H1 (cell line): ENCODE measurements at regions not wholly inside any gene's neighbourhood (a gene's known extent, or its start where the extent isn't known, plus 50 kb on each side); places are given as distances from the start of the nearest gene placed in this dataset.

ENCODE experiments used
- CTCF ChIA-PET: fragments of 300-600 bp; sonication (Branson Sonifier 250); formaldehyde crosslinking; loops from one replicate; lab custom pipeline; 2021; ENCODE audit not compliant: partially characterized antibody; lab: Charles Lee
- POLR2A ChIA-PET: fragments of 300-600 bp; sonication (Branson Sonifier 250); formaldehyde crosslinking; loops from one replicate; lab custom pipeline; 2021; ENCODE audit warnings: inconsistent platforms; ENCODE audit not compliant: partially characterized antibody; lab: Charles Lee
- DNase-seq, 2 experiments: peaks; one replicate each; pipeline versions ENCODE4 v3.0.0 to v3.0.0-alpha.2; 2010 to 2022; ENCODE audit warnings: low spot score in 2 of 2, low read depth in 1 of 2, mixed read lengths in 1 of 2
- FAIRE-seq: peaks from 2 replicates; lab custom pipeline; 2011; peaks lifted over from hg19 to GRCh38; lab: Jason Lieb, UNC
- H2AFZ ChIP-seq: 2 replicates; pipeline ENCODE4 v1.8.1; 2012; ENCODE audit warnings: low read length, inconsistent platforms
- H2AK5ac ChIP-seq: 2 replicates; pipeline ENCODE4 v1.6.1; 2013; ENCODE audit warnings: low read depth, low read length
- H2BK120ac ChIP-seq: replicated peaks from 2 replicates; pipeline ENCODE3; 2013; ENCODE audit warnings: low read depth, low read length, inconsistent platforms
- H2BK12ac ChIP-seq: 2 replicates; pipeline ENCODE4 v1.6.1; 2013; ENCODE audit warnings: low read depth, low read length
- H2BK15ac ChIP-seq: 2 replicates; pipeline ENCODE4 v1.6.1; 2013; ENCODE audit warnings: low read length
- H2BK20ac ChIP-seq: 2 replicates; pipeline ENCODE4 v1.6.1; 2013; ENCODE audit warnings: low read length
- H2BK5ac ChIP-seq: 2 replicates; pipeline ENCODE4 v1.6.1; 2013; ENCODE audit warnings: low read depth, low read length
- H3K14ac ChIP-seq: 2 replicates; pipeline ENCODE4 v1.6.1; 2013; ENCODE audit warnings: inconsistent platforms; ENCODE audit not compliant: insufficient read length
- H3K18ac ChIP-seq: 2 replicates; pipeline ENCODE4 v1.6.1; 2013; ENCODE audit warnings: low read length; ENCODE audit errors: extremely low read depth
- H3K23ac ChIP-seq: 2 replicates; pipeline ENCODE4 v1.6.1; 2013; ENCODE audit warnings: inconsistent platforms; ENCODE audit not compliant: insufficient read length
- H3K23me2 ChIP-seq: 2 replicates; pipeline ENCODE4 v1.6.1; 2013; ENCODE audit warnings: low read depth, low read length
- H3K27ac ChIP-seq: 2 replicates; pipeline ENCODE4 v1.6.1; 2011; ENCODE audit warnings: low read depth, low read length, inconsistent platforms
- H3K27me3 ChIP-seq, 4 experiments: replicated peaks in 1 of 4; 1 replicate in 1 of 4; 2 replicates in 3 of 4; pipeline versions ENCODE4 v1.6.1 to v1.8.1; 2011 to 2013; ENCODE audit warnings: low read length in 3 of 4, mild to moderate bottlenecking in 3 of 4, inconsistent platforms in 2 of 4, mixed read lengths in 2 of 4, moderate library complexity in 1 of 4; ENCODE audit not compliant: control insufficient read depth in 3 of 4, insufficient read depth in 3 of 4; ENCODE audit errors: extremely low read depth in 1 of 4
- H3K36me3 ChIP-seq, 4 experiments: 2 replicates each; pipeline versions ENCODE4 v1.6.1 to v1.8.1; 2011 to 2013; ENCODE audit warnings: mild to moderate bottlenecking in 4 of 4, low read length in 3 of 4, moderate library complexity in 2 of 4, control low read depth in 1 of 4, inconsistent platforms in 1 of 4; ENCODE audit not compliant: insufficient read depth in 4 of 4, control insufficient read depth in 2 of 4
- H3K4ac ChIP-seq: replicated peaks from 2 replicates; pipeline ENCODE3; 2013; ENCODE audit warnings: low read length, low read depth, mixed read lengths, inconsistent platforms; ENCODE audit not compliant: insufficient read length
- H3K4me1 ChIP-seq, 4 experiments: replicated peaks in 1 of 4; 1 replicate in 1 of 4; 2 replicates in 3 of 4; pipeline versions ENCODE4 v1.6.1 to v1.8.1; 2011 to 2013; ENCODE audit warnings: low read length in 3 of 4, inconsistent platforms in 2 of 4, mixed read lengths in 1 of 4; ENCODE audit not compliant: insufficient read depth in 4 of 4, control insufficient read depth in 3 of 4
- H3K4me2 ChIP-seq, 2 experiments: 2 replicates each; pipeline versions ENCODE4 v1.6.1 to v1.8.1; 2011 to 2013; ENCODE audit warnings: low read depth in 2 of 2, low read length in 2 of 2, control low read depth in 1 of 2, inconsistent platforms in 1 of 2, mild to moderate bottlenecking in 1 of 2; ENCODE audit not compliant: insufficient read depth in 1 of 2
- H3K4me3 ChIP-seq, 4 experiments: fragments of 200-600, 300-600 bp in 1 of 4; sonication (generic), shearing (Covaris generic), sonication (Bioruptor Twin) in 1 of 4; 2 replicates each; pipeline versions ENCODE4 v1.5.1 to v1.8.1; 2011 to 2016; ENCODE audit warnings: low read length in 4 of 4, low read depth in 3 of 4, control low read depth in 2 of 4, inconsistent platforms in 2 of 4, mild to moderate bottlenecking in 2 of 4, mixed read lengths in 1 of 4, moderate library complexity in 1 of 4; ENCODE audit not compliant: insufficient read depth in 2 of 4; ENCODE audit errors: extremely low read depth in 1 of 4
- H3K56ac ChIP-seq: replicated peaks from 2 replicates; pipeline ENCODE3; 2013; ENCODE audit warnings: low read depth, mild to moderate bottlenecking, mixed read lengths, low read length, inconsistent platforms; ENCODE audit not compliant: insufficient read length
- H3K79me1 ChIP-seq: 2 replicates; pipeline ENCODE4 v1.6.1; 2013; ENCODE audit warnings: low read depth, low read length, control low read depth
- H3K79me2 ChIP-seq, 2 experiments: 2 replicates each; pipeline versions ENCODE4 v1.6.1 to v1.8.1; 2012 to 2013; ENCODE audit warnings: low read length in 2 of 2, mild to moderate bottlenecking in 2 of 2, inconsistent platforms in 1 of 2; ENCODE audit not compliant: insufficient read depth in 2 of 2, control insufficient read depth in 1 of 2
- H3K9ac ChIP-seq, 4 experiments: replicated peaks in 1 of 4; 1 replicate in 1 of 4; 2 replicates in 3 of 4; pipeline versions ENCODE4 v1.6.1 to v1.8.1; 2011 to 2013; ENCODE audit warnings: low read depth in 3 of 4, low read length in 3 of 4, control low read depth in 2 of 4, mild to moderate bottlenecking in 2 of 4, moderate library complexity in 2 of 4, inconsistent platforms in 1 of 4; ENCODE audit errors: extremely low read depth in 1 of 4
- H3K9me3 ChIP-seq, 2 experiments: 2 replicates each; pipeline versions ENCODE4 v1.6.1 to v1.8.1; 2012 to 2013; ENCODE audit warnings: mild to moderate bottlenecking in 2 of 2, moderate library complexity in 2 of 2, control low read depth in 1 of 2, inconsistent platforms in 1 of 2, low read depth in 1 of 2, low read length in 1 of 2, mixed read lengths in 1 of 2; ENCODE audit not compliant: insufficient read depth in 2 of 2
- H4K20me1 ChIP-seq, 2 experiments: replicated peaks in 1 of 2; 2 replicates each; pipeline versions ENCODE3 to v1.8.1; 2011 to 2013; ENCODE audit warnings: inconsistent platforms in 2 of 2, low read length in 2 of 2, mild to moderate bottlenecking in 1 of 2; ENCODE audit not compliant: insufficient read depth in 2 of 2, control insufficient read depth in 1 of 2
- H4K5ac ChIP-seq: 2 replicates; pipeline ENCODE4 v1.6.1; 2013; ENCODE audit warnings: low read length, low read depth, mixed read lengths, inconsistent platforms; ENCODE audit not compliant: insufficient read length
- H4K8ac ChIP-seq: 2 replicates; pipeline ENCODE4 v1.8.0; 2013; ENCODE audit warnings: mild to moderate bottlenecking, moderate library complexity, low read length, inconsistent platforms; ENCODE audit not compliant: insufficient read depth; ENCODE audit errors: extremely low read depth
- H4K91ac ChIP-seq: replicated peaks from 2 replicates; pipeline ENCODE3; 2013; ENCODE audit warnings: low read length, mixed read lengths, inconsistent platforms; ENCODE audit not compliant: insufficient read length
- BRCA1 ChIP-seq: IDR thresholded peaks from 2 replicates; pipeline ENCODE4 v1.6.1; 2012; ENCODE audit warnings: low read depth, low read length, improper control_type of control experiment
- CHD1 ChIP-seq: IDR thresholded peaks from 2 replicates; pipeline ENCODE4 v1.6.1; 2012; ENCODE audit warnings: low read depth, low read length, improper control_type of control experiment
- RAD21 ChIP-seq, 2 experiments: IDR thresholded peaks in 1 of 2; conservative IDR thresholded peaks in 1 of 2; 2 replicates each; pipeline ENCODE4 v1.6.1; 2011; ENCODE audit warnings: low read depth in 2 of 2, low read length in 2 of 2, improper control_type of control experiment in 1 of 2, inconsistent platforms in 1 of 2, mild to moderate bottlenecking in 1 of 2, moderate library complexity in 1 of 2
- RBBP5 ChIP-seq: IDR thresholded peaks from 2 replicates; pipeline ENCODE4 v1.7.1; 2012; ENCODE audit warnings: low read depth, mild to moderate bottlenecking, inconsistent platforms, low read length, moderate library complexity, borderline replicate concordance
- WGBS, 2 experiments: shearing (Covaris generic) in 1 of 2; methylation state at CpG; one replicate each; pipeline versions ENCODE4 v1.1.6 to v1.1.7; 2013 to 2015; ENCODE audit warnings: low lambda C conversion rate in 2 of 2, mixed read lengths in 2 of 2, inconsistent platforms in 1 of 2, low coverage in 1 of 2, missing lambda C conversion rate in 1 of 2; ENCODE audit not compliant: insufficient replicate concordance in 2 of 2, insufficient coverage in 1 of 2, insufficient read length in 1 of 2; ENCODE audit errors: extremely low coverage in 1 of 2, missing lambda C conversion rate in 1 of 2; 5-methylcytosine and 5-hydroxymethylcytosine counted together

- DNase-seq, result no peak
Measured at GRCh38 chrX:6679988-6680387, 145.1 kb upstream of the VCX3A start.

More at GRCh38 chrX:6679988-6680387, 145.1 kb upstream of the VCX3A start:
- no peak overlapping the region for H3K9ac ChIP-seq
- no peak overlapping the region for H4K91ac ChIP-seq
- no peak overlapping the region for H2AFZ ChIP-seq
- no peak overlapping the region for H4K8ac ChIP-seq
- H2BK12ac ChIP-seq, result no peak overlapping the region
- no peak overlapping the region for H2AK5ac ChIP-seq
- no peaks in the 10 kb centered on the region for H3K27me3 ChIP-seq
- no peak overlapping the region for H3K4me3 ChIP-seq
- WGBS, 2 experiments, result 95% methylated on average over 2 of the region's 2 CpGs; no CpG with 5 or more reads in 1 of the 2 experiments
- no peaks in the 10 kb centered on the region for H3K79me2 ChIP-seq
- H4K20me1 ChIP-seq, result no peaks in the 10 kb centered on the region
- no peak overlapping the region for H2BK120ac ChIP-seq
- POLR2A ChIA-PET, result no interaction called here
- H3K36me3 ChIP-seq, result no peaks in the 10 kb centered on the region
- no peak overlapping the region for H3K14ac ChIP-seq
- no peak overlapping the region for H2BK20ac ChIP-seq
- no peak overlapping the region for H3K4me2 ChIP-seq
- no peak overlapping the region for H3K4ac ChIP-seq
- no peak overlapping the region for H2BK15ac ChIP-seq
- no peak for FAIRE-seq
- H3K18ac ChIP-seq, result no peak overlapping the region
- CTCF ChIA-PET, result interaction anchor here (0.5 to 0.6 kb wide), 2 partner anchors 316 to 712 kb away, joined by 3 read pairs; no protein-coding TSS in a partner anchor
- no peaks in the 10 kb centered on the region for H3K23me2 ChIP-seq
- no peak overlapping the region for H4K5ac ChIP-seq
- H3K27ac ChIP-seq, result no peak overlapping the region
- no peaks in the 10 kb centered on the region; a peak in 1 of 4 replicates for H3K9me3 ChIP-seq
- H3K56ac ChIP-seq, result no peak overlapping the region
- no peaks in the 10 kb centered on the region; a peak in 1 of 7 replicates for H3K4me1 ChIP-seq
- TF ChIP-seq RAD21 (IDR thresholded peaks at IDR 0.05 in 1 of 2, conservative IDR thresholded peaks at IDR 0.05 in 1 of 2; ENCODE audit: low read depth in 2 of 2, low read length in 2 of 2) (no peak), BRCA1 (no peak), RBBP5 (no peak), CHD1 (no peak)
- H3K79me1 ChIP-seq, result no peaks in the 10 kb centered on the region
- no peak overlapping the region for H2BK5ac ChIP-seq
- H3K23ac ChIP-seq, result no peak overlapping the region
